Neural progenitor cell (in vitro differentiated cells): ENCODE measurements at regions not wholly inside any gene's neighbourhood (a gene's known extent, or its start where the extent isn't known, plus 50 kb on each side); places are given as distances from the start of the nearest gene placed in this dataset.

Source experiments
- CTCF ChIP-seq: fragments of 200-600 bp; sonication (generic); IDR thresholded peaks from 2 replicates; pipeline ENCODE4 v1.5.1; 2017; ENCODE audit warnings: antibody characterized with exemption, mild to moderate bottlenecking
- EZH2phosphoT487 ChIP-seq: fragments of 200-600 bp; sonication (generic); IDR thresholded peaks from 2 replicates; pipeline ENCODE4 v1.6.1; 2017; ENCODE audit warnings: antibody characterized with exemption

- no peak for TF ChIP-seq CTCF
- no peak for TF ChIP-seq EZH2phosphoT487
Observed at GRCh38 chr2:140136861-140137260, 1356.7 kb upstream of the NXPH2 start.
